PC-9 (cell line): ENCODE measurements at regions not wholly inside any gene's neighbourhood (a gene's known extent, or its start where the extent isn't known, plus 50 kb on each side); places are given as distances from the start of the nearest gene placed in this dataset.

Experiments
- BruUV-seq: library from RNA; stranded (reverse); fragments of 400-500 nt; replicated peaks from 2 replicates; lab custom pipeline; 2021; lab: Mats Ljungman, UMichigan
- CTCF ChIA-PET: fragments of 300-600 bp; sonication (Branson Sonifier 250); formaldehyde crosslinking; loops from one replicate; lab custom pipeline; 2022; ENCODE audit warnings: antibody characterized with exemption; lab: Charles Lee
- POLR2A ChIA-PET: fragments of 300-600 bp; sonication (Branson Sonifier 250); formaldehyde crosslinking; loops from one replicate; lab custom pipeline; 2022; ENCODE audit warnings: antibody characterized with exemption; ENCODE audit not compliant: unreplicated experiment; lab: Charles Lee
- DNase-seq, 2 experiments: peaks; one replicate each; pipeline versions ENCODE4 v3.0.0 to v3.0.0-alpha.2; 2015 to 2022; ENCODE audit warnings: mixed read lengths in 1 of 2
- H2AFZ ChIP-seq: fragments of 200-600 bp; sonication (generic); 2 replicates; pipeline ENCODE4 v1.8.1; 2017; ENCODE audit warnings: antibody characterized with exemption
- H3F3A ChIP-seq: fragments of 200-600 bp; sonication (generic); 2 replicates; pipeline ENCODE4 v1.8.1; 2017; ENCODE audit warnings: antibody characterized with exemption, mild to moderate bottlenecking, low read depth; ENCODE audit not compliant: insufficient read depth
- H3K27ac ChIP-seq: fragments of 200-600 bp; sonication (generic); 2 replicates; pipeline ENCODE4 v1.6.1; 2016; ENCODE audit warnings: mixed run types
- H3K27me3 ChIP-seq: fragments of 200-600 bp; sonication (generic); 2 replicates; pipeline ENCODE4 v1.6.1; 2016; ENCODE audit warnings: low read depth, mixed run types; ENCODE audit not compliant: insufficient read depth
- H3K36me3 ChIP-seq: fragments of 200-600 bp; sonication (generic); 2 replicates; pipeline ENCODE4 v1.6.1; 2016; ENCODE audit warnings: low read depth, mixed run types
- H3K4me1 ChIP-seq: fragments of 200-600 bp; sonication (generic); replicated peaks from 2 replicates; pipeline ENCODE4 v1.6.1; 2016; ENCODE audit warnings: mixed run types; ENCODE audit not compliant: insufficient read depth
- H3K4me2 ChIP-seq: fragments of 200-600 bp; sonication (generic); 2 replicates; pipeline ENCODE4 v1.6.1; 2017; ENCODE audit warnings: mixed run types
- H3K4me3 ChIP-seq: fragments of 200-600 bp; sonication (generic); 2 replicates; pipeline ENCODE4 v1.6.1; 2016; ENCODE audit warnings: mixed run types
- H3K79me2 ChIP-seq: fragments of 200-600 bp; sonication (generic); 2 replicates; pipeline ENCODE4 v1.6.1; 2017; ENCODE audit warnings: low read depth, mixed run types
- H3K9me2 ChIP-seq: fragments of 200-600 bp; sonication (generic); 2 replicates; pipeline ENCODE4 v1.8.1; 2017; ENCODE audit warnings: mild to moderate bottlenecking; ENCODE audit not compliant: insufficient read depth
- H3K9me3 ChIP-seq: fragments of 200-600 bp; sonication (generic); 2 replicates; pipeline ENCODE4 v1.8.1; 2016; ENCODE audit warnings: low read depth; ENCODE audit not compliant: insufficient read depth
- H4K20me1 ChIP-seq: fragments of 200-600 bp; sonication (generic); 2 replicates; pipeline ENCODE4 v1.8.1; 2017; ENCODE audit not compliant: insufficient read depth
- EZH2 ChIP-seq: fragments of 200-600 bp; sonication (generic); IDR thresholded peaks from 2 replicates; pipeline ENCODE4 v1.8.0; 2017; ENCODE audit warnings: antibody characterized with exemption, low read depth
- intact Hi-C: fragments of 100-400 bp; cut with micrococcal nuclease; formaldehyde crosslinking; loops from one replicate; pipeline ENCODE4 v1.10.0; 2022; ENCODE audit not compliant: unreplicated experiment
- TF ChIP-seq, protein P1 (sequence below): fragments of 200-600 bp; sonication (generic); conservative IDR thresholded peaks from 2 replicates; pipeline ENCODE4 v1.6.1; 2017; ENCODE audit warnings: mixed run types, antibody characterized with exemption, mild to moderate bottlenecking, moderate library complexity

DNA sequence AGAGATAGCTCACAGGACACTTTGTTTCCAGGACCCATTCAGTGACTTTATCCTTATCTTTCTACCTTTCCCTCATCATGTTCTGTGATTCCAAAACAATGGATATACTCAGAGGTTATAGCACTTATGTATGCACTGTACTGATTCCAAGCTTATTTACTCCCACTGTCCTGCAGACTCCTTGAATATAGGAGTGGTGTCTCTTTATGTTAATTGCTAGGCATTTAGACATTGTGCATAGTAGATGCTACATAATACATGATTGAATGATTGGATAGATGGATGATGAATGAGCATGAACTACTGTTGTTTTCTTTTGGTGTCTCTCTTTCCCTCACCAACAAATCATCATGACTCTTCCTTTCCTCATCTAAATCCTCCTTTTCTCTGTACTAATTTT is 279.1 kb upstream of the RAG2 start:
- no peak for TF ChIP-seq EZH2
- TF ChIP-seq, protein P1, sequence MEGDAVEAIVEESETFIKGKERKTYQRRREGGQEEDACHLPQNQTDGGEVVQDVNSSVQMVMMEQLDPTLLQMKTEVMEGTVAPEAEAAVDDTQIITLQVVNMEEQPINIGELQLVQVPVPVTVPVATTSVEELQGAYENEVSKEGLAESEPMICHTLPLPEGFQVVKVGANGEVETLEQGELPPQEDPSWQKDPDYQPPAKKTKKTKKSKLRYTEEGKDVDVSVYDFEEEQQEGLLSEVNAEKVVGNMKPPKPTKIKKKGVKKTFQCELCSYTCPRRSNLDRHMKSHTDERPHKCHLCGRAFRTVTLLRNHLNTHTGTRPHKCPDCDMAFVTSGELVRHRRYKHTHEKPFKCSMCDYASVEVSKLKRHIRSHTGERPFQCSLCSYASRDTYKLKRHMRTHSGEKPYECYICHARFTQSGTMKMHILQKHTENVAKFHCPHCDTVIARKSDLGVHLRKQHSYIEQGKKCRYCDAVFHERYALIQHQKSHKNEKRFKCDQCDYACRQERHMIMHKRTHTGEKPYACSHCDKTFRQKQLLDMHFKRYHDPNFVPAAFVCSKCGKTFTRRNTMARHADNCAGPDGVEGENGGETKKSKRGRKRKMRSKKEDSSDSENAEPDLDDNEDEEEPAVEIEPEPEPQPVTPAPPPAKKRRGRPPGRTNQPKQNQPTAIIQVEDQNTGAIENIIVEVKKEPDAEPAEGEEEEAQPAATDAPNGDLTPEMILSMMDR: no peak
- Histone ChIP-seq H3K4me2 (no peak overlapping the region), H3K9me3 (no peaks in the 10 kb centered on the region), H3K79me2 (no peaks in the 10 kb centered on the region), H3K4me1 (no peaks in the 10 kb centered on the region), H4K20me1 (no peaks in the 10 kb centered on the region), H2AFZ (no peak overlapping the region), H3K27ac (no peak overlapping the region), H3K36me3 (no peaks in the 10 kb centered on the region), H3K4me3 (no peak overlapping the region), H3K27me3 (peaks cover 11% of the 10 kb centered on the region), H3K9me2 (no peaks in the 10 kb centered on the region), H3F3A (no peaks in the 10 kb centered on the region)
- BruUV-seq: no TSS peak
- no peak for DNase-seq
- ChIA-PET CTCF (no interaction called here), POLR2A (no interaction called here)
- intact Hi-C loops: no loop called here

DNA sequence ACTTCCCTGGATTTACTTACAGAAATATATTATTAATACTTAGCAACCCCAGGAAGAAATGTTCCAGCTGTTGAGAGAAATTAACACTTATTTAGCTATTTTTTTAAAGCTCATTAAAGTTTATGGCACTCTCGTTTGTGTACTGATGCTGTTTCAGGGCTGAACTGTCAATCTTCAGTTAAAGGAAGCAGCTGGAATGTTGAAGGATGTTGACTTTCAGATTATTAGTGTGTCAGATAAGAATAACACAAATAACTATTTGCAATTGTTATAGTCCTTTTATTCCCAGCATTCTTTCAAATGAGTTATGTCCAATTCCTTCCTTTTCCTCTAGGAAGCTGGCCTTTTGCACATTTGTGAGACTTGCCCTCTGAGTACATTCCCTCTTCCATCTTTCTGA is 278.2 kb upstream of the RAG2 start:
- no peaks in the 10 kb centered on the region for H3K4me1 ChIP-seq
- no peak overlapping the region for H3K4me2 ChIP-seq
- BruUV-seq: no TSS peak
- no peak overlapping the region for H2AFZ ChIP-seq
- H3F3A ChIP-seq: no peaks in the 10 kb centered on the region
- no peak for TF ChIP-seq EZH2
- TF ChIP-seq, protein P1: no peak
- intact Hi-C loops: no loop called here
- no peaks in the 10 kb centered on the region for H3K79me2 ChIP-seq
- no peaks in the 10 kb centered on the region for H3K9me3 ChIP-seq
- H3K27me3 ChIP-seq: peaks cover 6% of the 10 kb centered on the region
- H4K20me1 ChIP-seq: no peaks in the 10 kb centered on the region
- no peaks in the 10 kb centered on the region for H3K9me2 ChIP-seq
- no peak overlapping the region for H3K27ac ChIP-seq
- no peak for DNase-seq
- H3K4me3 ChIP-seq: no peak overlapping the region
- H3K36me3 ChIP-seq: no peaks in the 10 kb centered on the region
- ChIA-PET POLR2A (no interaction called here), CTCF (no interaction called here)

DNA sequence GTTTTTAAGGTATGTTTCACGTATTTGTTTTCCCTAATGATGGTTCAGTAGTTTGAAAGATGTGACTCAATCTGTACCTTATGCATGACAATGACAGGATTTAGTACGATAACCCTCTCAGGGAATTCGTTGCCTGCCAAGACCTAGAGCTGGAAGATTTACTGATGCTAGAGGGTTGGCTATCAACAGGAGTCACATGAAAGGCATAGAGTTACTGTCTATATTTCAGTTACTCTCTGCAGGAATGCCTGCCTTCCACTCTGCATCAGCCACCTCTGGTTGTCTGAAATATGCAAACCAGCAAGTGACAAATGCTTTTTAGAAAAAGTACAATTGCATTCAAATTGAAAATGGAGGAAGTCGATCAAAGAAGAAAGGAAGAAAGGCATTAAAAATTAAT is 276.3 kb upstream of the RAG2 start:
- no TSS peak for BruUV-seq
- H3K4me1 ChIP-seq: no peaks in the 10 kb centered on the region
- intact Hi-C loops: no loop called here
- no peaks in the 10 kb centered on the region for H3K79me2 ChIP-seq
- TF ChIP-seq, protein P1: no peak
- no peak for TF ChIP-seq EZH2
- no peak for DNase-seq
- no peak overlapping the region for H3K4me2 ChIP-seq
- ChIA-PET CTCF (no interaction called here), POLR2A (no interaction called here)
- peaks cover 6% of the 10 kb centered on the region for H3K27me3 ChIP-seq
- H3K9me3 ChIP-seq: no peaks in the 10 kb centered on the region
- no peaks in the 10 kb centered on the region for H3F3A ChIP-seq
- no peak overlapping the region for H3K27ac ChIP-seq
- H3K9me2 ChIP-seq: no peaks in the 10 kb centered on the region
- no peak overlapping the region for H3K4me3 ChIP-seq
- H4K20me1 ChIP-seq: no peaks in the 10 kb centered on the region
- no peaks in the 10 kb centered on the region for H3K36me3 ChIP-seq
- no peak overlapping the region for H2AFZ ChIP-seq
